HEK293 (cell line): ENCODE measurements at regions not wholly inside any gene's neighbourhood (a gene's known extent, or its start where the extent isn't known, plus 50 kb on each side); places are given as distances from the start of the nearest gene placed in this dataset.

Source experiments
- CTCF ChIA-PET: fragments of 350-600 bp; formaldehyde crosslinking; extraction: SDS; loops from one replicate; lab custom pipeline; 2021; ENCODE audit warnings: antibody characterized with exemption; lab: Yijun Ruan, JAX
- POLR2A ChIA-PET: fragments of 300-600 bp; formaldehyde crosslinking; extraction: SDS; loops from one replicate; lab custom pipeline; 2020; ENCODE audit warnings: antibody characterized with exemption, inconsistent platforms; lab: Yijun Ruan, JAX
- H3K27ac ChIP-seq: fragments of 200-500 bp; sonication (Bioruptor generic); 2 replicates; pipeline ENCODE4 v1.5.1; 2014; ENCODE audit warnings: low read depth, low read length, control low read depth, inconsistent platforms; ENCODE audit errors: extremely low read depth
- H3K36me3 ChIP-seq, 2 experiments: fragments of 200-500 bp in 1 of 2; sonication (Bioruptor generic) in 1 of 2; 1 replicate in 1 of 2; 2 replicates in 1 of 2; pipeline ENCODE4 v1.5.1; 2014 to 2017; ENCODE audit warnings: inconsistent platforms in 2 of 2, low read length in 2 of 2; ENCODE audit not compliant: control insufficient read depth in 2 of 2, insufficient read depth in 1 of 2
- H3K4me1 ChIP-seq: fragments of 200-500 bp; sonication (Bioruptor generic); 2 replicates; pipeline ENCODE4 v1.5.1; 2014; ENCODE audit warnings: mild to moderate bottlenecking, low read length, inconsistent platforms; ENCODE audit not compliant: control insufficient read depth, insufficient read depth
- H3K4me3 ChIP-seq: 2 replicates; pipeline ENCODE4 v1.5.1; 2011; ENCODE audit warnings: low read depth, mild to moderate bottlenecking, control low read depth, low read length, moderate library complexity
- H3K9me3 ChIP-seq: fragments of 200-500 bp; sonication (Bioruptor generic); 2 replicates; pipeline ENCODE4 v1.5.1; 2014; ENCODE audit warnings: low read depth, low read length, inconsistent platforms; ENCODE audit not compliant: control insufficient read depth, insufficient read depth
- BCL11B ChIP-seq: fragments of 450-650 bp; formaldehyde crosslinking; IDR thresholded peaks from 2 replicates; pipeline ENCODE4 v1.5.1; 2016; ENCODE audit warnings: low read depth, missing biosample characterization, missing genetic modification characterization
- ELK4 ChIP-seq: IDR thresholded peaks from 2 replicates; pipeline ENCODE4 v1.6.1; 2011; ENCODE audit warnings: mild to moderate bottlenecking, low read depth, low read length, borderline replicate concordance
- KLF7 ChIP-seq: fragments of 450-650 bp; formaldehyde crosslinking; IDR thresholded peaks from 2 replicates; pipeline ENCODE4 v1.5.1; 2016; ENCODE audit warnings: missing biosample characterization, missing genetic modification characterization, borderline replicate concordance
- OVOL3 ChIP-seq: fragments of 450-650 bp; formaldehyde crosslinking; IDR thresholded peaks from 2 replicates; pipeline ENCODE4 v1.5.1; 2016; ENCODE audit warnings: missing biosample characterization, missing genetic modification characterization
- REST ChIP-seq: fragments of 450-650 bp; formaldehyde crosslinking; IDR thresholded peaks from 2 replicates; pipeline ENCODE4 v1.5.1; 2016; ENCODE audit warnings: missing biosample characterization, missing genetic modification characterization
- ZBTB20 ChIP-seq: fragments of 450-650 bp; formaldehyde crosslinking; IDR thresholded peaks from 2 replicates; pipeline ENCODE4 v1.5.1; 2016; ENCODE audit warnings: missing biosample characterization, missing genetic modification characterization
- ZFP3 ChIP-seq: fragments of 450-650 bp; formaldehyde crosslinking; IDR thresholded peaks from 2 replicates; pipeline ENCODE4 v1.5.1; 2016; ENCODE audit warnings: low read depth, missing biosample characterization, missing genetic modification characterization
- ZFP37 ChIP-seq: fragments of 450-650 bp; formaldehyde crosslinking; IDR thresholded peaks from 2 replicates; pipeline ENCODE4 v1.5.1; 2016; ENCODE audit warnings: missing biosample characterization, missing genetic modification characterization
- ZNF10 ChIP-seq: fragments of 450-650 bp; formaldehyde crosslinking; IDR thresholded peaks from 2 replicates; pipeline ENCODE4 v1.5.1; 2017; ENCODE audit warnings: missing biosample characterization, missing genetic modification characterization
- ZNF148 ChIP-seq: fragments of 450-650 bp; formaldehyde crosslinking; IDR thresholded peaks from 2 replicates; pipeline ENCODE4 v1.5.0; 2017; ENCODE audit warnings: missing biosample characterization, missing genetic modification characterization, borderline replicate concordance
- ZNF157 ChIP-seq: fragments of 450-650 bp; formaldehyde crosslinking; IDR thresholded peaks from 2 replicates; pipeline ENCODE4 v1.5.1; 2016; ENCODE audit warnings: missing biosample characterization, missing genetic modification characterization
- ZNF23 ChIP-seq: fragments of 450-650 bp; formaldehyde crosslinking; IDR thresholded peaks from 2 replicates; pipeline ENCODE4 v1.5.1; 2016; ENCODE audit warnings: missing biosample characterization, missing genetic modification characterization, borderline replicate concordance
- ZNF239 ChIP-seq: fragments of 450-650 bp; formaldehyde crosslinking; IDR thresholded peaks from 2 replicates; pipeline ENCODE4 v1.5.1; 2016; ENCODE audit warnings: missing biosample characterization, missing genetic modification characterization
- ZNF398 ChIP-seq: fragments of 450-650 bp; formaldehyde crosslinking; IDR thresholded peaks from 2 replicates; pipeline ENCODE4 v1.5.1; 2017; ENCODE audit warnings: missing biosample characterization, missing genetic modification characterization
- ZNF449 ChIP-seq: fragments of 450-650 bp; formaldehyde crosslinking; IDR thresholded peaks from 2 replicates; pipeline ENCODE4 v1.5.1; 2017; ENCODE audit warnings: missing biosample characterization, mild to moderate bottlenecking, missing genetic modification characterization, moderate library complexity
- ZNF561 ChIP-seq: fragments of 450-650 bp; IDR thresholded peaks from 2 replicates; pipeline ENCODE4 v1.5.1; 2018; ENCODE audit warnings: missing biosample characterization, missing genetic modification characterization, borderline replicate concordance
- ZNF571 ChIP-seq: fragments of 450-650 bp; formaldehyde crosslinking; IDR thresholded peaks from 2 replicates; pipeline ENCODE4 v1.5.0; 2017; ENCODE audit warnings: missing biosample characterization, missing genetic modification characterization
- ZNF580 ChIP-seq: fragments of 450-650 bp; formaldehyde crosslinking; IDR thresholded peaks from 2 replicates; pipeline ENCODE4 v1.5.1; 2016; ENCODE audit warnings: missing biosample characterization, missing genetic modification characterization
- ZNF664 ChIP-seq: fragments of 450-650 bp; formaldehyde crosslinking; IDR thresholded peaks from 2 replicates; pipeline ENCODE4 v1.5.1; 2016; ENCODE audit warnings: missing biosample characterization, missing genetic modification characterization
- ZNF776 ChIP-seq: fragments of 450-650 bp; formaldehyde crosslinking; IDR thresholded peaks from 2 replicates; pipeline ENCODE4 v1.5.0; 2017; ENCODE audit warnings: missing biosample characterization, missing genetic modification characterization, borderline replicate concordance
- ZNF843 ChIP-seq: fragments of 450-650 bp; formaldehyde crosslinking; IDR thresholded peaks from 2 replicates; pipeline ENCODE4 v1.5.1; 2016; ENCODE audit warnings: missing biosample characterization, missing genetic modification characterization

GRCh38 chr5:111954516-111955395 lies 197.8 kb upstream of the NREP start (continued):
- TF ChIP-seq ZNF148 (tag by site-specific recombination): no peak
- TF ChIP-seq ELK4: no peak
- TF ChIP-seq ZBTB20 (tag by site-specific recombination): no peak

- Histone ChIP-seq H3K4me1 (no peaks in the 10 kb centered on the region), H3K4me3 (no peak overlapping the region)
- TF ChIP-seq ZNF664 (tag by site-specific recombination): no peak
- no peak for TF ChIP-seq ZNF561 (tag by site-specific recombination)
- TF ChIP-seq KLF7 (tag by site-specific recombination): no peak
- TF ChIP-seq ZNF10 (tag by site-specific recombination): no peak
- TF ChIP-seq ZFP37 (tag by site-specific recombination): no peak
- TF ChIP-seq ZFP3 (tag by site-specific recombination): no peak
- TF ChIP-seq ZNF843: no peak
- TF ChIP-seq ZNF239: no peak
- no peak for TF ChIP-seq ZNF580
- no peak for TF ChIP-seq ZNF157 (tag by site-specific recombination)
- no peak for TF ChIP-seq OVOL3 (tag by site-specific recombination)
- TF ChIP-seq, all 188 proteins: peak for 0
- ChIA-PET POLR2A (no interaction called here), CTCF (no interaction called here)
- H3K9me3 ChIP-seq: no peaks in the 10 kb centered on the region
- H3K27ac ChIP-seq: no peak overlapping the region
- no peaks in the 10 kb centered on the region for H3K36me3 ChIP-seq
Observed at GRCh38 chr5:111953351-111954127, 196.5 kb upstream of the NREP start.

- Histone ChIP-seq H3K4me1 (no peaks in the 10 kb centered on the region), H3K9me3 (no peaks in the 10 kb centered on the region), H3K27ac (no peak overlapping the region), H3K4me3 (no peak overlapping the region), H3K36me3 (no peaks in the 10 kb centered on the region)
- POLR2A ChIA-PET: no interaction called here
- CTCF ChIA-PET: no interaction called here
- TF ChIP-seq ZNF776 (tag by site-specific recombination) (no peak), ZNF449 (no peak), ZNF398 (tag by site-specific recombination) (no peak), BCL11B (no peak), REST (no peak), ZNF23 (no peak), ZNF571 (tag by site-specific recombination) (no peak)
Observed at GRCh38 chr5:111952555-111952954, 195.6 kb upstream of the NREP start.
